ENCODE measurements at regions not wholly inside any gene's neighbourhood (a gene's known extent, or its start where the extent isn't known, plus 50 kb on each side); places are given as distances from the start of the nearest gene placed in this dataset.

DNA sequence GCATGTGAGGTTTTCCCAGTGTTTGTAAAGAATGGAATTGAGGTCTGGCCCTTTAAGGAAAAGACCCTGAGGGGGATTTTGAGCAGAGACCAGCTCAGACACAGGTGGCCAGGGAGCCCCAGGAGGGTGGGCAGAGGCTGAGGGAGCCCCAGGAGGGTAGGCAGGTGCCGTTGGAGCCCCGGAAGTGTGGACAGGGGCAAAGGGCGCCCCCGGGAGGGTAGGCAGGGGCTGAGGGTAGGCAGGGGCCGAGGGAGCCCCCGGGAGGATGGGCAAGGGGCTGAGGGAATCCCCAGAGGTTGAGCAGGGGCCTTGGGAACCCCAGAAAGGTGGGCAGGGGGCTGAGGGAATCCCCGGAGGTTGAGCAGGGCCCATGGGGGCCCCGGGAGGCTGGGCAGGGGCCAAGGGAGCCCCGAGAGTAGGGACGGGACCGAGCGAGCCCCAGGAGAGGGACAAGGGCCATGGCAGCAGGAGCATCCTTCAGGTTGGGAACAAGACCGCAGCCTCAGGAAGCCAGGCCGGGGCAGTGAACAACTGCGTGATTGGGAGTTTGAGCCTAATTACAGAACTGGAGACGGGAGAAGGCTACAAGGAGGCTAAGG lies 292.0 kb downstream of the BRD1 start:
- Histone ChIP-seq H3K36me3 (no peaks in the 10 kb centered on the region), H3K27ac (no peak overlapping the region), H3K4me1 (no peaks in the 10 kb centered on the region), H3K9me3 (no peaks in the 10 kb centered on the region), H3K27me3 (peaks cover 0 to 27% (median 0%) of the 10 kb centered on the region in 3 donors), H3K4me3 (no peak overlapping the region)
- intact Hi-C loops (cut with DNase I; ENCODE audit: low total_unique reads), result no loop called here
- DNase-seq, result no peak
- TF ChIP-seq CTCF (IDR thresholded peaks at IDR 0.05), result no peak
- no peak for TF ChIP-seq POLR2A (IDR thresholded peaks at IDR 0.05)
- no peak for TF ChIP-seq POLR2AphosphoS5 (IDR thresholded peaks at IDR 0.05)
- TF ChIP-seq EP300 (IDR thresholded peaks at IDR 0.05), result no peak
- 88 to 92% (median 88%) methylated on average over 16 of the region's 16 CpGs for WGBS, 5 donors

DNA sequence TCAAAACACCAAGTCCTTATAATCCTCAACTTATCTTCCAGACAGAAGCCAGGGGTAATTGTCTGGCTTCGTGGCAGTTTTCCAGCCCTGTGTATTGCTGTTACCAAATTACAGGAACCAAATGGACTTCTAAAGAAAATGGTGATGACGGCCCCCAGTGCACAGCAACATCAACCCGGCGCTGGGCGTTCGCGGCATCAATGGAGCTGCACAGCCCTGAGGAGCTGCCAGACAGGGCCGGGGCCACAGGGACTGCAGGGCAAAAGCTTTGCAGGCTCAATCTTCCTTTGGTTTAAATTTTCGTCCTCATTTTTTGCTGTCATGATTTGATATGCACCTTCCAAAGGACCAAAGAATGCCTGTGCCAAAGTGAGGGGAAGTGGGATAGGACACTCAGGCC lies 292.5 kb downstream of the BRD1 start:
- intact Hi-C loops (cut with DNase I; ENCODE audit: low total_unique reads), result no loop called here
- 88 to 93% (median 91%) methylated on average over 9 of the region's 9 CpGs for WGBS, 5 donors
- peaks cover 0 to 27% (median 0%) of the 10 kb centered on the region in 3 donors for H3K27me3 ChIP-seq

GRCh38 chr22:49534386-49534785 lies 293.3 kb downstream of the BRD1 start:
- Histone ChIP-seq H3K4me1 (no peaks in the 10 kb centered on the region), H3K27ac (no peak overlapping the region), H3K27me3 (peaks cover 0 to 27% (median 0%) of the 10 kb centered on the region in 3 donors), H3K36me3 (no peaks in the 10 kb centered on the region), H3K4me3 (no peak overlapping the region), H3K9me3 (no peaks in the 10 kb centered on the region)
- intact Hi-C loops (cut with DNase I; ENCODE audit: low total_unique reads), result no loop called here
- DNase-seq, result no peak
- TF ChIP-seq POLR2AphosphoS5 (IDR thresholded peaks at IDR 0.05), result no peak
- TF ChIP-seq EP300 (IDR thresholded peaks at IDR 0.05), result no peak
- no peak for TF ChIP-seq CTCF (IDR thresholded peaks at IDR 0.05)
- TF ChIP-seq POLR2A (IDR thresholded peaks at IDR 0.05), result no peak
- WGBS, 5 donors, result 79 to 89% (median 84%) methylated on average over 16 of the region's 16 CpGs

More for the DNA sequence above, 292.5 kb downstream of the BRD1 start:
- DNase-seq, result no peak
- H3K4me3 ChIP-seq, result no peak overlapping the region
- no peak overlapping the region for H3K27ac ChIP-seq
- no peaks in the 10 kb centered on the region for H3K4me1 ChIP-seq
- no peaks in the 10 kb centered on the region for H3K9me3 ChIP-seq
- no peaks in the 10 kb centered on the region for H3K36me3 ChIP-seq
- TF ChIP-seq CTCF (IDR thresholded peaks at IDR 0.05), result no peak
- TF ChIP-seq POLR2AphosphoS5 (IDR thresholded peaks at IDR 0.05), result no peak
- TF ChIP-seq EP300 (IDR thresholded peaks at IDR 0.05), result no peak
- no peak for TF ChIP-seq POLR2A (IDR thresholded peaks at IDR 0.05)

GRCh38 chr22:49533886-49534285 lies 293.8 kb downstream of the BRD1 start:
- no peaks in the 10 kb centered on the region for H3K4me1 ChIP-seq
- peaks cover 0 to 27% (median 0%) of the 10 kb centered on the region in 3 donors for H3K27me3 ChIP-seq
- no peak for DNase-seq
- H3K27ac ChIP-seq, result no peak overlapping the region
- H3K9me3 ChIP-seq, result no peaks in the 10 kb centered on the region
- no peaks in the 10 kb centered on the region for H3K36me3 ChIP-seq
- intact Hi-C loops (cut with DNase I; ENCODE audit: low total_unique reads), result no loop called here
- no peak overlapping the region for H3K4me3 ChIP-seq
- TF ChIP-seq EP300 (IDR thresholded peaks at IDR 0.05) (no peak), CTCF (IDR thresholded peaks at IDR 0.05) (no peak), POLR2AphosphoS5 (IDR thresholded peaks at IDR 0.05) (no peak), POLR2A (IDR thresholded peaks at IDR 0.05) (no peak)
- 80 to 92% (median 87%) methylated on average over 19 of the region's 19 CpGs for WGBS, 5 donors
